GM10248 (cell line): ENCODE measurements at regions not wholly inside any gene's neighbourhood (a gene's known extent, or its start where the extent isn't known, plus 50 kb on each side); places are given as distances from the start of the nearest gene placed in this dataset.

Source experiments
- CTCF ChIA-PET: fragments of 300-600 bp; sonication (Branson Sonifier 250); formaldehyde crosslinking; extraction: SDS; loops from one replicate; lab custom pipeline; 2021; ENCODE audit warnings: antibody characterized with exemption; lab: Yijun Ruan, JAX
- POLR2A ChIA-PET: fragments of 350-650 bp; sonication (Branson Sonifier 250); formaldehyde crosslinking; extraction: SDS; loops from one replicate; lab custom pipeline; 2020; ENCODE audit warnings: antibody characterized with exemption; lab: Yijun Ruan, JAX
- DNase-seq: peaks from one replicate; pipeline ENCODE4 v3.0.0; 2012; ENCODE audit errors: extremely low spot score
- TF ChIP-seq, protein P1 (sequence below): IDR thresholded peaks from 2 replicates; pipeline ENCODE4 v1.5.1; 2012; ENCODE audit warnings: mild to moderate bottlenecking, low read depth; ENCODE audit errors: extremely low read depth, missing control alignments, control extremely low read depth

DNA sequence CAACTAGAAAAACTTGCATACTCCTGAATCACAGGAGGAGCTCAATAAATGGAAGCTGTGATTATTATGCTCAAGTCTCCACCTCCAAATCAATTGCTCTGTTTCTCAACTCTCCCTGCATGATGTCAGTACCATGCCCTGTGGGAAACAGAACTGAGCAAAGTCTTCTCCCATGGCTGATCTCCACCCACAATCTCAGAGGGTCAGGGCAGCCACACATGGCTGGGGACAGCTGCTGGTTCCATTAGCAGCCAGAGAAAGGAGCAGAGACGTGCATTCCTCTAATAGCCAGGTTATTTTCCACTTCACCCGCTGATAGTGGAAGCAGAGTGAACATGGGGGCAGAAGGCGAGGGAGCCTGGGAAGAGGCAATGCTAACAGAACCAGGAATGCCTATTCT lies 85.5 kb upstream of the TMEM132E start:
- POLR2A ChIA-PET, result no interaction called here
- no peak for DNase-seq
- TF ChIP-seq, protein P1, sequence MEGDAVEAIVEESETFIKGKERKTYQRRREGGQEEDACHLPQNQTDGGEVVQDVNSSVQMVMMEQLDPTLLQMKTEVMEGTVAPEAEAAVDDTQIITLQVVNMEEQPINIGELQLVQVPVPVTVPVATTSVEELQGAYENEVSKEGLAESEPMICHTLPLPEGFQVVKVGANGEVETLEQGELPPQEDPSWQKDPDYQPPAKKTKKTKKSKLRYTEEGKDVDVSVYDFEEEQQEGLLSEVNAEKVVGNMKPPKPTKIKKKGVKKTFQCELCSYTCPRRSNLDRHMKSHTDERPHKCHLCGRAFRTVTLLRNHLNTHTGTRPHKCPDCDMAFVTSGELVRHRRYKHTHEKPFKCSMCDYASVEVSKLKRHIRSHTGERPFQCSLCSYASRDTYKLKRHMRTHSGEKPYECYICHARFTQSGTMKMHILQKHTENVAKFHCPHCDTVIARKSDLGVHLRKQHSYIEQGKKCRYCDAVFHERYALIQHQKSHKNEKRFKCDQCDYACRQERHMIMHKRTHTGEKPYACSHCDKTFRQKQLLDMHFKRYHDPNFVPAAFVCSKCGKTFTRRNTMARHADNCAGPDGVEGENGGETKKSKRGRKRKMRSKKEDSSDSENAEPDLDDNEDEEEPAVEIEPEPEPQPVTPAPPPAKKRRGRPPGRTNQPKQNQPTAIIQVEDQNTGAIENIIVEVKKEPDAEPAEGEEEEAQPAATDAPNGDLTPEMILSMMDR, result no peak
- CTCF ChIA-PET, result interaction anchor here (1.1 to 1.6 kb wide), 4 partner anchors 8 to 18 kb away, joined by 3 read pairs; no protein-coding TSS in a partner anchor

DNA sequence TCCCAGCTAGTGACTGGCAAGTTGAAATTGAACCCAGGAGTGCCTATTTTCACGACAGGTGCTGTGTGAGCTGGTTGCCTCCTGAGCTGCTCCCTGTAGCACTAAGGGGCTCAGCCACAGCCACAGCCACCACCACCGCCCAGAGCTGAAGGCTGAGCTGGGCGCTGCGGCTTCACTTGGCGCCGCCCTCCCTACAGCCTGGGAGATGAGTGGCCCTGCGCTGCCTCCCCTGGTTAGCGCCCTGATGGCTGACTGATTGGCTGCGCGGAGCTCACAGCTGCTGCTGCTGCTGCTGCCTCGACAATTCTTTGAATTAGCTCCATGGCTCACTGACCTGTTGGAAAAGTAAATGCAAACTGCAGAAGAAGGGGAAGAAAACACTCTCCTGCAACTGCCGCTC lies 91.8 kb upstream of the TMEM132E start:
- POLR2A ChIA-PET, result no interaction called here
- TF ChIP-seq, protein P1, result no peak
- CTCF ChIA-PET, result interaction anchor here (1.2 kb wide), 1 partner anchor 71 kb away, joined by 3 read pairs; no protein-coding TSS in a partner anchor
- DNase-seq, result no peak

DNA sequence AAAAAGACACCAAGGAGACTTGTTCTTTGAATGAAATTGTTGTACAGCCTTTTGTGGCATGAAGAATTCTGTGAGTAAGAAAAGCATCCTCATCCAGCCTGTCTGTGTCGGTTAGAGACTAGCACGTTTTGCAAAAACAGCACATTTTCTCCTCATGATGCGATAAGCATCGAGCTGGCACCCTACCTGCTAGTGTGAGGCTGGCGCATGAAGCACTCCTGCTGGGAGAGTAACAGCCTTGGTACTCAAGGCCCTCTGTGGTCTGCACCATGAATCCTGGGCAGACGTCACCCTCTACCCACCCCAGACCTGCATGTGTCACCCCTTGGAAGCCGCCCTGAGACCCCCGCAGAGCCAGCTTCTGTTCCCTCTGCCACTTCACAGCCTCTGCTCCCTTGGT lies 92.6 kb upstream of the TMEM132E start:
- ChIA-PET CTCF (interaction anchor here (1.6 kb wide), 1 partner anchor 55 kb away, joined by 6 read pairs; no protein-coding TSS in a partner anchor), POLR2A (no interaction called here)
- TF ChIP-seq, protein P1, result no peak
- no peak for DNase-seq

DNA sequence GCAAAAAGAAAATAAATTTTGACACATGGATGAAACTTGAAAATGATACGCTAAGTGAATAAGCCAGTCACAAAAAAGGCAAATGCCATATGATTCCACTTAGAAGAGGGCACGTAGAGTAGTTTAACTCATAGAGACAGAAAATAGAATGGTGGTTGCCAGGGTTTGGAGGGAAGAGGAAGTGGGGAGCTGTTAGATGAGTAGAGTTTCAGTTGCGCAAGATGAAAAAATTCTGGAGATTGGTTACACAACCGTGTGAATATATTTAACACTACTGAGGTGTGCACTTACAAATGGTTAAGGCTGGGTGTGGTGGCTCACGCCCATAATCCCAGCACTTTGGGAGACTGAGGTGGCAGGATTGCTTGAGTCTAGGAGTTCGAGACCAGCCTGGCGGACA lies 93.4 kb upstream of the TMEM132E start:
- ChIA-PET POLR2A (no interaction called here), CTCF (interaction anchor here (1.0 to 1.6 kb wide), 3 partner anchors 9 to 64 kb away, joined by 3 to 6 read pairs (median 3); no protein-coding TSS in a partner anchor)
- TF ChIP-seq, protein P1, result no peak
- DNase-seq, result no peak

DNA sequence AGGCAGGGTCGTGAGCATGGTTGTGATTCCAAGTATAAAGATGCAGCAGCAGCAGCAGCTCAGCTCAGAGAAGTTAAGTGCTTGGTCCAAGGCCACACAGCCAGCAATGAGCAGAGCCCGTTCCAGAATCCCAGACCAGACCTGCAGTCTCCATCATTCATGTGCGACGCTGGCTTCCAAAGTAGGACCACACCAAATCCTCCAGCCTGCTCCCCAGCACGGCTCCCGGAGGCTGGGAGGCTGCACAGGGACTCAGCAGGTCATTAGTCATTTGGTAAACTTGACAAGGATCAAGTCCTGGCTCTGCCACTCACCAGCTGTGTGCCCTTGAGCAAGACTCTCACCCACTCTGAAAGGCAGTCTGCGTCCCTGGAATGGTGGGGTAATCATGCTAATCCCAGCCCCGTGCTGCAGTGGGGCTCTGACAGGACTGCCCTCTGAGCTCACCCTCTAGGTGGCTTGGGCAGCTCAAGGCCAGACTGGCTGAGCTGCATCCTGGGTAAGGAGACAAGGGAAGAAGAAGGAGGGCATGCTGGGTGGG lies 95.1 kb upstream of the TMEM132E start:
- ChIA-PET CTCF (interaction anchor here (0.8 to 1.1 kb wide), 2 partner anchors 9 to 13 kb away, joined by 3 to 4 read pairs; no protein-coding TSS in a partner anchor), POLR2A (no interaction called here)
- TF ChIP-seq, protein P1, result no peak

DNA sequence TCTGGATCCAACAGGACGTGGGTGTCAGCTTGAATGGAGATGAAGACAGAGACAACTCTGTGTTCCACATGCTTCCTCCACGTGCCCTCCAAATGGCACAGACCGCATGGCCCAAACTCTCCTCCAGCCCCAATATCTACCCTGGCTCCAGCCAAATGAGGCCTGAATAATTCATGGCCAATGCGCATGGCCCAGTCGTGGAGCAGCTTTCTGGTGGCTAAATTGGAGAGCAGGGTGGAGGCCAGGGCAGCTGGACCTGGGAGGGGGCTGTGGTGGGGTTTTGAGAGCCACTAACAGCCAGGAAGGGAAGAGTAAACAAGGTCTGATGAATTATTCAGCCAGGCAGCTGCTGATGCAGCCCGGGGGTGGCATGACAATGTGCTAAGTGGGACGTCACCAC lies 96.7 kb upstream of the TMEM132E start:
- CTCF ChIA-PET, result interaction anchor here (1.2 kb wide), 1 partner anchor 33 kb away, joined by 3 read pairs; no protein-coding TSS in a partner anchor
- POLR2A ChIA-PET, result no interaction called here
- no peak for DNase-seq
- TF ChIP-seq, protein P1, result no peak

More for the DNA sequence above, 95.1 kb upstream of the TMEM132E start:
- no peak for DNase-seq
